Neural progenitor cell (in vitro differentiated cells): ENCODE measurements at regions not wholly inside any gene's neighbourhood (a gene's known extent, or its start where the extent isn't known, plus 50 kb on each side); places are given as distances from the start of the nearest gene placed in this dataset.

Experiments used
- CTCF ChIP-seq: fragments of 200-600 bp; sonication (generic); IDR thresholded peaks from 2 replicates; pipeline ENCODE4 v1.5.1; 2017; ENCODE audit warnings: antibody characterized with exemption, mild to moderate bottlenecking
- EZH2phosphoT487 ChIP-seq: fragments of 200-600 bp; sonication (generic); IDR thresholded peaks from 2 replicates; pipeline ENCODE4 v1.6.1; 2017; ENCODE audit warnings: antibody characterized with exemption

- no peak for TF ChIP-seq CTCF
- TF ChIP-seq EZH2phosphoT487, result no peak
These were observed 83.6 kb downstream of the ZNF622 start for GRCh38 chr5:16382047-16382446.
